GM19324 (cell line): ENCODE measurements at regions not wholly inside any gene's neighbourhood (a gene's known extent, or its start where the extent isn't known, plus 50 kb on each side); places are given as distances from the start of the nearest gene placed in this dataset.
"Not testable (repeated sequence)": the region's sequence is repeated elsewhere in the genome, so short reads cannot be mapped to it uniquely, and the experiment has no call there.

Source experiments
- ATAC-seq: cut with Tn5 transposase; IDR thresholded peaks from one replicate; pipeline ENCODE4 v1.9.1; 2021; ENCODE audit warnings: mild to moderate bottlenecking, moderate library complexity; ENCODE audit not compliant: unreplicated experiment, low FRiP score

- no peak for ATAC-seq
Observed at GRCh38 chr12:127567531-127567930, 699.4 kb upstream of the TMEM132C start.

- no peak for ATAC-seq
Observed at GRCh38 chr12:127570387-127570786, 696.6 kb upstream of the TMEM132C start.

GRCh38 chr12:127570793-127571360 is 696.1 kb upstream of the TMEM132C start:
- ATAC-seq, result no peak

GRCh38 chr12:127571578-127571977 is 695.4 kb upstream of the TMEM132C start:
- no peak for ATAC-seq

- ATAC-seq, result no peak
Observed at GRCh38 chr12:127579446-127579845, 687.5 kb upstream of the TMEM132C start.

GRCh38 chr12:127582074-127582473 is 684.9 kb upstream of the TMEM132C start:
- ATAC-seq, result no peak

GRCh38 chr12:127583041-127583440 is 683.9 kb upstream of the TMEM132C start:
- ATAC-seq, result no peak

GRCh38 chr12:127588249-127588648 is 678.7 kb upstream of the TMEM132C start:
- no peak for ATAC-seq

GRCh38 chr12:127589541-127589940 is 677.4 kb upstream of the TMEM132C start:
- ATAC-seq, result no peak

GRCh38 chr12:127590868-127591267 is 676.1 kb upstream of the TMEM132C start:
- no peak for ATAC-seq

GRCh38 chr12:127592245-127592644 is 674.7 kb upstream of the TMEM132C start:
- ATAC-seq, result no peak

GRCh38 chr12:127594351-127594970 is 672.5 kb upstream of the TMEM132C start:
- ATAC-seq, result no peak

- no peak for ATAC-seq
Observed at GRCh38 chr12:127595506-127595905, 671.5 kb upstream of the TMEM132C start.

GRCh38 chr12:127596891-127597290 is 670.1 kb upstream of the TMEM132C start:
- no peak for ATAC-seq

GRCh38 chr12:127599436-127599835 is 667.5 kb upstream of the TMEM132C start:
- ATAC-seq, result no peak

- no peak for ATAC-seq
Observed at GRCh38 chr12:127600211-127600610, 666.8 kb upstream of the TMEM132C start.

- ATAC-seq, result no peak
Observed at GRCh38 chr12:127606476-127607015, 660.4 kb upstream of the TMEM132C start.

- ATAC-seq, result no peak
Observed at GRCh38 chr12:127607146-127607725, 659.7 kb upstream of the TMEM132C start.

- ATAC-seq, result not testable (repeated sequence)
Observed at GRCh38 chr12:127608359-127608758, 658.6 kb upstream of the TMEM132C start.

- ATAC-seq, result no peak
Observed at GRCh38 chr12:127613056-127613455, 653.9 kb upstream of the TMEM132C start.

GRCh38 chr12:127619869-127620734 is 646.9 kb upstream of the TMEM132C start:
- ATAC-seq, result no peak
